GM12878 (cell line): ENCODE measurements at regions not wholly inside any gene's neighbourhood (a gene's known extent, or its start where the extent isn't known, plus 50 kb on each side); places are given as distances from the start of the nearest gene placed in this dataset.

Experiments
- ATAC-seq: fragments of 200-7000 bp; cut with Tn5 transposase; 3 replicates; pipeline ENCODE4 v1.9.1; 2020; ENCODE audit warnings: mild to moderate bottlenecking, moderate library complexity
- BruUV-seq: library from RNA; stranded (reverse); fragments of 400-500 nt; replicated peaks from 2 replicates; lab custom pipeline; 2021; lab: Mats Ljungman, UMichigan
- CTCF ChIA-PET: fragments of 300-600 bp; sonication (Branson Sonifier 250); formaldehyde crosslinking; extraction: SDS; loops from one replicate; lab custom pipeline; 2021; ENCODE audit warnings: inconsistent platforms; lab: Yijun Ruan, JAX
- POLR2A ChIA-PET: fragments of 350-600 bp; formaldehyde crosslinking; extraction: SDS; loops from one replicate; lab custom pipeline; 2021; ENCODE audit warnings: inconsistent platforms; lab: Charles Lee
- RAD21 ChIA-PET: fragments of 300-600 bp; sonication (Branson Sonifier 250); formaldehyde crosslinking; loops from one replicate; lab custom pipeline; 2023; ENCODE audit warnings: antibody characterized with exemption; ENCODE audit not compliant: unreplicated experiment; lab: Charles Lee
- SMC1A ChIA-PET: fragments of 300-600 bp; sonication (Branson Sonifier 250); formaldehyde crosslinking; loops from one replicate; lab custom pipeline; 2023; ENCODE audit not compliant: unreplicated experiment, uncharacterized antibody; lab: Charles Lee
- DNase-seq: peaks from one replicate; pipeline ENCODE4 v3.0.0-alpha.2; 2011; ENCODE audit warnings: low read depth, low spot score
- FAIRE-seq: peaks from 3 replicates; lab custom pipeline; 2011; peaks lifted over from hg19 to GRCh38; lab: Jason Lieb, UNC
- H2AFZ ChIP-seq: 2 replicates; pipeline ENCODE4 v1.6.0; 2011; ENCODE audit warnings: low read depth, low read length, control low read depth; ENCODE audit not compliant: control insufficient read depth
- H3K27ac ChIP-seq: 2 replicates; pipeline ENCODE4 v1.5.1; 2011; ENCODE audit warnings: control low read depth; ENCODE audit not compliant: control insufficient read depth, insufficient read depth
- H3K27me3 ChIP-seq, 2 experiments: replicated peaks in 1 of 2; 2 replicates each; pipeline versions ENCODE4 v1.6.0 to v1.6.1; 2011; ENCODE audit warnings: low read length in 1 of 2; ENCODE audit not compliant: control insufficient read depth in 2 of 2, insufficient read depth in 2 of 2
- H3K36me3 ChIP-seq, 2 experiments: 2 replicates each; pipeline ENCODE4 v1.5.1; 2011; ENCODE audit warnings: low read length in 1 of 2; ENCODE audit not compliant: control insufficient read depth in 2 of 2, insufficient read depth in 2 of 2
- H3K4me1 ChIP-seq: 2 replicates; pipeline ENCODE4 v1.6.1; 2011; ENCODE audit warnings: mild to moderate bottlenecking, low read length, moderate library complexity, mixed read lengths; ENCODE audit not compliant: control insufficient read depth, insufficient read depth
- H3K4me2 ChIP-seq: 2 replicates; pipeline ENCODE4 v1.6.0; 2011; ENCODE audit warnings: control low read depth; ENCODE audit not compliant: control insufficient read depth, insufficient read depth
- H3K4me3 ChIP-seq: fragments of 200-600 bp; sonication (generic); 2 replicates; pipeline ENCODE4 v1.5.1; 2016
- H3K79me2 ChIP-seq: 2 replicates; pipeline ENCODE4 v1.6.0; 2011; ENCODE audit warnings: low read length; ENCODE audit not compliant: control insufficient read depth, insufficient read depth
- H3K9ac ChIP-seq: 2 replicates; pipeline ENCODE4 v1.8.0; 2011; ENCODE audit warnings: low read length, control low read depth, mixed read lengths; ENCODE audit not compliant: control insufficient read depth, insufficient read depth
- H3K9me3 ChIP-seq: replicated peaks from 3 replicates; pipeline ENCODE4 v1.5.1; 2011; ENCODE audit warnings: mild to moderate bottlenecking, low read length; ENCODE audit not compliant: control insufficient read depth, insufficient read depth
- H4K20me1 ChIP-seq: 2 replicates; pipeline ENCODE4 v1.6.0; 2011; ENCODE audit not compliant: control insufficient read depth, insufficient read depth
- ATF3 ChIP-seq: IDR thresholded peaks from 2 replicates; pipeline ENCODE4 v1.6.1; 2011; ENCODE audit warnings: low read depth, mild to moderate bottlenecking, low read length, moderate library complexity, borderline replicate concordance; ENCODE audit errors: extremely low read depth
- CEBPZ ChIP-seq: fragments of 150-350 bp; IDR thresholded peaks from 2 replicates; pipeline ENCODE4 v1.6.1; 2016; ENCODE audit warnings: low read depth, low read length
- HDGF ChIP-seq: fragments of 450-650 bp; IDR thresholded peaks from 2 replicates; pipeline ENCODE4 v1.6.1; 2016; ENCODE audit warnings: antibody characterized with exemption
- PAX5 ChIP-seq: IDR thresholded peaks from 2 replicates; pipeline ENCODE4 v1.6.1; 2011; ENCODE audit warnings: low read depth, low read length, borderline replicate concordance
- POLR2AphosphoS2 ChIP-seq: IDR thresholded peaks from 2 replicates; pipeline ENCODE4 v1.6.1; 2011; ENCODE audit warnings: low read depth, mild to moderate bottlenecking, low read length, improper control_type of control experiment, moderate library complexity
- RAD21 ChIP-seq: IDR thresholded peaks from 2 replicates; pipeline ENCODE4 v1.6.1; 2011; ENCODE audit warnings: mild to moderate bottlenecking, low read depth, low read length, moderate library complexity; ENCODE audit not compliant: insufficient read depth
- TCF12 ChIP-seq: IDR thresholded peaks from 2 replicates; pipeline ENCODE4 v1.6.1; 2011; ENCODE audit warnings: low read depth, mild to moderate bottlenecking, low read length
- WGBS: methylation state at CpG from one replicate; pipeline ENCODE4 v1.1.6; 2016; ENCODE audit warnings: low lambda C conversion rate; ENCODE audit not compliant: insufficient replicate concordance, insufficient coverage; ENCODE audit errors: missing lambda C conversion rate; 5-methylcytosine and 5-hydroxymethylcytosine counted together
- in situ Hi-C: fragments of 300-500 bp; cut with MboI; formaldehyde crosslinking; loops from 9 replicates; pipeline ENCODE4 v1.14.3; 2018; ENCODE audit warnings: mixed read lengths
- intact Hi-C: fragments of 100-400 bp; cut with micrococcal nuclease; formaldehyde crosslinking; loops from one replicate; pipeline ENCODE4 v1.14.2; 2022; ENCODE audit not compliant: unreplicated experiment

GRCh38 chrX:108833993-108834392 lies 97.6 kb upstream of the IRS4 start:
- Histone ChIP-seq H3K27ac (no peak overlapping the region), H2AFZ (no peak overlapping the region), H3K36me3 (no peaks in the 10 kb centered on the region), H3K9ac (no peak overlapping the region), H3K79me2 (no peaks in the 10 kb centered on the region), H3K4me1 (no peaks in the 10 kb centered on the region), H3K4me2 (no peak overlapping the region), H3K27me3 (no peaks in the 10 kb centered on the region), H4K20me1 (no peaks in the 10 kb centered on the region), H3K9me3 (no peaks in the 10 kb centered on the region), H3K4me3 (no peak overlapping the region)
- intact Hi-C loops, result no loop called here
- in situ Hi-C loops, result no loop called here
- ChIA-PET POLR2A (no interaction called here), SMC1A (interaction anchor here (0.9 kb wide), 1 partner anchor 30 kb away, joined by 3 read pairs; no protein-coding TSS in a partner anchor), RAD21 (no interaction called here), CTCF (no interaction called here)
- FAIRE-seq (no peak), ATAC-seq (no peak), DNase-seq (no peak)
- no peak for TF ChIP-seq RAD21
- TF ChIP-seq CEBPZ, result no peak
- no peak for TF ChIP-seq POLR2AphosphoS2
- no peak for TF ChIP-seq HDGF
- TF ChIP-seq ATF3, result no peak
- no peak for TF ChIP-seq PAX5
- TF ChIP-seq TCF12, result no peak
- BruUV-seq, result no TSS peak
- WGBS, result 65% methylated on average over 4 of the region's 4 CpGs
